H1 (cell line): ENCODE measurements at regions not wholly inside any gene's neighbourhood (a gene's known extent, or its start where the extent isn't known, plus 50 kb on each side); places are given as distances from the start of the nearest gene placed in this dataset.

Experiments
- EZH2 ChIP-seq: fragments of 200-600 bp; sonication (generic); IDR thresholded peaks from 2 replicates; pipeline ENCODE4 v1.7.1; 2012; ENCODE audit warnings: low read depth, mild to moderate bottlenecking, moderate library complexity, low read length, inconsistent platforms; ENCODE audit not compliant: severe bottlenecking
- TF ChIP-seq, protein P1 (sequence below), 3 experiments: IDR thresholded peaks; 1 replicate in 2 of 3; 2 replicates in 1 of 3; pipeline versions ENCODE4 v1.5.1 to v1.6.1; 2011; ENCODE audit warnings: low read length in 3 of 3, mild to moderate bottlenecking in 3 of 3, inconsistent platforms in 2 of 3, low read depth in 1 of 3, moderate library complexity in 1 of 3; ENCODE audit not compliant: insufficient read depth in 1 of 3; ENCODE audit errors: control extremely low read depth in 1 of 3

DNA sequence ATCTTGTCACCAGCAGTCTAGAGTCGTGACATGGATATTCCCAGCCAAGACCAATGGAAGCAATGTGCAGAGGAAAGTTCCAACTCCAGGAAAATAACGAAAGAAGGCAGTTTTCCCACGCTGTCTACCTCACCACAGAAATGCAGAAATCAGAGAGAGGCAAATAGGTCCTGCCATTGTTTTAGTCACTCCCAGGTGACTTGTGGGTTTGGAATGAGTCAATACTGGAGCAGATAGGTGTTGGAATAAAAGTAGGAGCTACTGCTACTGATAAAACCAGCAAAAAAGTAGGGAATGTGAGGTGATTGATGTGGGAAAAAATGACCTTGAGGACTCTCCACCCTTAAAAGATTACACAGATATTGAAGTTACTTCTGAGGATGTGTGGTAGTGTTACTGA, 72.8 kb upstream of the RAI2 start:
- TF ChIP-seq EZH2: no peak
- TF ChIP-seq, protein P1, sequence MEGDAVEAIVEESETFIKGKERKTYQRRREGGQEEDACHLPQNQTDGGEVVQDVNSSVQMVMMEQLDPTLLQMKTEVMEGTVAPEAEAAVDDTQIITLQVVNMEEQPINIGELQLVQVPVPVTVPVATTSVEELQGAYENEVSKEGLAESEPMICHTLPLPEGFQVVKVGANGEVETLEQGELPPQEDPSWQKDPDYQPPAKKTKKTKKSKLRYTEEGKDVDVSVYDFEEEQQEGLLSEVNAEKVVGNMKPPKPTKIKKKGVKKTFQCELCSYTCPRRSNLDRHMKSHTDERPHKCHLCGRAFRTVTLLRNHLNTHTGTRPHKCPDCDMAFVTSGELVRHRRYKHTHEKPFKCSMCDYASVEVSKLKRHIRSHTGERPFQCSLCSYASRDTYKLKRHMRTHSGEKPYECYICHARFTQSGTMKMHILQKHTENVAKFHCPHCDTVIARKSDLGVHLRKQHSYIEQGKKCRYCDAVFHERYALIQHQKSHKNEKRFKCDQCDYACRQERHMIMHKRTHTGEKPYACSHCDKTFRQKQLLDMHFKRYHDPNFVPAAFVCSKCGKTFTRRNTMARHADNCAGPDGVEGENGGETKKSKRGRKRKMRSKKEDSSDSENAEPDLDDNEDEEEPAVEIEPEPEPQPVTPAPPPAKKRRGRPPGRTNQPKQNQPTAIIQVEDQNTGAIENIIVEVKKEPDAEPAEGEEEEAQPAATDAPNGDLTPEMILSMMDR (IDR thresholded peaks at IDR 0.05; ENCODE audit: control extremely low read depth in 1 of 3, insufficient read depth in 1 of 3, low read depth in 1 of 3, low read length in 3 of 3): no peak
